IPS DF 4.7 (cell line): ENCODE measurements at regions not wholly inside any gene's neighbourhood (a gene's known extent, or its start where the extent isn't known, plus 50 kb on each side); places are given as distances from the start of the nearest gene placed in this dataset.
"Not testable (repeated sequence)": the region's sequence is repeated elsewhere in the genome, so short reads cannot be mapped to it uniquely, and the experiment has no call there.

Source experiments
- DNase-seq: peaks from one replicate; pipeline ENCODE4 v3.0.0-alpha.2; 2013; ENCODE audit warnings: low spot score; ENCODE audit errors: extremely low read depth

DNA sequence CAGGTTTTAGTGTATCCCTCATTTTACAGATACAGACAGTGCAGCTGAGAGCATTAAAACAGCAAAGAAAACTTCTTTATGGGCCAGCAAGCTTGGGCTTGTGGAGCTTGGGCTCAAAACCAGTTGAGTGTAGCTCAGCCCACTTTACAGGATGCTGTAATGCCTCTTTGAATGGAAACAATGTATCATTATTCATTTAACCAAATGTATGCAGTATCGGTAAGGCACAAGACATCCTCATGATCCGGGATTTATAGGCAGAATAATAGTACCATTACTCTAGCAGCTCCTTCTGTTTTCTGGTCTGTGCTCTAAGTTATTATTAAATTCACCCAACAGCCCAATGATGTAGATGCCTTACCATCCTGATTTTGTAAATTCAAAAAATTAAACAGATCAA, 575.1 kb upstream of the CDH7 start:
- DNase-seq = no peak

DNA sequence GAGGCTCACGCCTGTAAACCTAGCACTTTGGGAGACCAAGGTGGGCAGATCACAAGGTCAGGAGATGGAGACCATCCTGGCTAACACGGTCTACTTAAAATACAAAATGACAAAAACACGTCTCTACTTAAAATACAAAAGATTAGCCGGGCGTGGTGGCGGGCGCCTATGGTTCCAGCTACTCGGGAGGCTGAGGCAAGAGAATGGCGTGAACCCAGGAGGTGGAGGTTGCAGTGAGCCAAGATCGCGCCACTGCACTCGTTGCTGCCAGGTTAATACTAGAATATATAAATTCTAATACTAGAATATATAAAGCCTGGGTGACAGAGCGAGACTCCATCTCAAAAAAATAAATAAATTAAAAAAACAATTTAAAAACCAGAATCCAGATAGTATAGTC, 588.7 kb upstream of the CDH7 start:
- not testable (repeated sequence) for DNase-seq

DNA sequence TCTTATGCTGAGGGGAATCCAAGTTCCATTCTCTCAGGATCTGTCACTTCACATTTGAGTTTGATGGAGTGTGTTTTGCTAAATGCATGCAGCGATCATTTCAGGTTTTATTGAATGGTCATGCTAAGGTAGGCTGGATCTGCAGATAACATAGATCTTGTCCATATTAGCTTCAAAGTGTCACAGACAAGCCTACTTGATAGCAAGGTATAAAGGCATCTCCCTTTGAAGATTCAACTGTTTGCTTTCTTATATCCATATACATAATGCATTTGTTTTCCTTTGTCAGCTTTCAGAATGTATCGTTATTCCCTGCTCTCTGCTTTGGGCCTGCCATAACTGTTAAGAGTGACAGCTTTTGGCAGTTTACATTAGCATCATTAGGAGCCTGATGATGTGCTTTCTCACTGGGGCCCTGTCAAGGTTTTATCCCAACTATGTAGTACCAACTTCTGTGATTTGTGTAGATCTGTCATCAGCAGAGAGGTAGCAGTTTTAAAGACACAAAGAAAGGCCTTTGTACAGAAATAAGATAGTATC, 604.3 kb upstream of the CDH7 start:
- DNase-seq = no peak

DNA sequence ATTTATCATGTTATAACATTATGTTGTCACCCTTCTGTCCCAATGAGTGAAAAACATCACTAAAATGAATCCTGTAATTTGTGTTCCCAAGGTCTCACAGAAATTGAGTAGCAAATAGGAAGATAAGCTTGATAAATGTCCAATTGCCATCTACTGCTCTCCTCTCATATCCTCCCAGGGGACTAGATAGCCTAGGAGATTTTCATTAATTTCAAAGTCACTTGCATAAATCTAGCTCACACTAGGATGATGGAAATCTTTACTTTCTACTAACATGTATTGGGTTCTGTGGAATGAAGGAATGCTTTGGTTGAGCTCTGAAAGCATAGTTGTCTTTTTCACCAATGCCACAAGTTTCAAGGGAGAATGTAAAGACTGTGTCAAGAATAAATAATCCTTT, 605.5 kb upstream of the CDH7 start:
- DNase-seq = no peak

DNA sequence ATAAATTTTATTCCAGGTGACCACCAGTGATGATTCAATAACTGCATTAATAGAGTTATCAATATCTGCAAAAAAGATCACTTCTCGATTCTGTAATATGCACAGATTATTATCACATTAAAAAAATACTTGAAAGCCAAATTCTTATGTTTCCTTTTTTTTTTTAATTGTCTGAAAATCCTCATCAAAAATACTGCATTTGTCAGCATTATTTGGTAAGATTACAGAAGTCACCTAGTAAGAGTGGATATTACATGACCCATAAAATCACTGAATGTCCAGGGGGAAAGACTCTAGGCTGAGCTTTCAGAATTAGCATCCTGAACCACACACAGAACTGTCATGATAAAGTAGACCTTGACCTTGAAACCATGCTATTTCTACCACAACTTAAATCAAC, 617.2 kb upstream of the CDH7 start:
- no peak for DNase-seq

DNA sequence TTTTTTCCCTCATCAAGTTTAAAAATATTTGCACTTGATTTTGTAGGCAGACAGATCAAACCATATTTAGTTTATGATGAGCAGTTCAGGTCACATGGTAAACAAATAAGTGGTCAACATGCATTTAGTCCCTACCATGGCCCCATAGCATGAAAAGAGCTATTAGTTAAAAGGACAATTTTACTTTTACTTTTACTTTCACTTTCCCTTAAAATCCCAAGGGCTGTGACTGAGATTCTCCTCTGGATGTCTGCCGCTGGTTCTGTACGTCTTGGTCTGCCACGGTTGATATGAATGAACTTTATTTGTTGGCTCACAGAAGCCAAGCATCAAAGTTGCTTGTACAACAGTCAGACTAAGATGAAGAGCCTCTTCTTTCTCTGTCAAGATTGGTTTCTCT, 626.2 kb upstream of the CDH7 start:
- DNase-seq = no peak

DNA sequence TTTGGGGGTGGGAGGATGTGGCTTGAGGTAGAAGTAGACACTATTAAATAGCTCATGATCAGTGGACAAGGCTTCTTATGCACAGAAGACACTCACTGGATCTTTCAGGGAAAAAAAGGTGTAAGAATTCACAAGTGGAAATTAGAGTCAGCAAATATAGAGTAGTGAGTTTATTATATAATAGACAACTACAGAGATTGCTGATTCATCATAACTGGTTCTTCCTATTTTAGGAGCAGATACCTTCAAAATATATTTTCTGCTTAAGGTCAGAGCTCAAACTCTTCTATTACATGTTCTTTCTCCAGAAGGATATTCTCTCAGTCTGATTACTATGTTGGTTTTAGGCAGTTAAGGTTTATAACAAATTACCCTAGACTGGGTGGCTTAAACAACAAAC, 646.9 kb upstream of the CDH7 start:
- no peak for DNase-seq

DNA sequence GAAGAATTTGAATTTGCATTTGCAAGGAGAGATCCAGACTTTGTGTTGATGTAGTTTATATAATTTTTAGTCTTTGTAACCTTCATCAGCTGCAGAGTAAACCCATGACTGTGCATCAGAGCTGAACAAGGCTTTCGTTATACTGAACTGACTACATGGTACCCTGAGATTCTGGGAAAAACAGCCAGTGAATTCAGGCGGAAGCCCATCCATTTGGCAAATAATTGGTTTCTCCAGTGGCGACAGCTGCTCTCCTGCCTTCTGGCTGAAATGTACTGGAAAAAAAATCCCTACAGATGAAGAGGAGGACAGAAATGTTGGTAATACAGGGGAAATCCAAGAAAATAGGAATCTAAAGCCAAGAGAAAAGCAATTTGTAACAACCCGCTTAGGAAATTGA, 657.5 kb upstream of the CDH7 start:
- no peak for DNase-seq

DNA sequence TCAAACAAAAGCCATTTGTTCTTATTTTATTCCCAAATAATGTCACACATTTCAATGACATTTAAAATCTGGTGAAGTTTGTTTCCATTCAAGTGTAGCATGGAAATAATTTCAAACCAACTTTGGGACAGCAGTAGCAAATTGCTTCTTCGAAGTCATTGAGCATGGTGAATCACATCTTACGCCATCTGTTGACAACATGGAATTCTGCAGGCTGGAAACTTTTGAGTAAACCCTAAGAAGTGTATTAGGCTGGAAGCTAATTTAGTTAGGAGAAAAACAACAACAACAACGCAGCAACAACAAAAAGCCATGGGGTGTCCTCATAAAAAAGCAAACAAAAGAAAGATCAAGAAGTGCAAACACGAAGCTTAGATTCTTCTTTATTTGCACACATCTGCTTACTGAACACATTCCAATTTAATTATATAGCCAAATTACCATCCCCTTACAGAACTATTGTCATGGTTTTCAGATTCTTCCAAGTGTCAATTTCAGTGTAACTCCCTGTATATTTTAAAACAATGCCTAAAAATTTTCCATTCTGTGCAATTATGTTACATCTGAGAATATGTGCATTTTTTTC, 659.0 kb upstream of the CDH7 start:
- peak; percentile 36 for DNase-seq

DNA sequence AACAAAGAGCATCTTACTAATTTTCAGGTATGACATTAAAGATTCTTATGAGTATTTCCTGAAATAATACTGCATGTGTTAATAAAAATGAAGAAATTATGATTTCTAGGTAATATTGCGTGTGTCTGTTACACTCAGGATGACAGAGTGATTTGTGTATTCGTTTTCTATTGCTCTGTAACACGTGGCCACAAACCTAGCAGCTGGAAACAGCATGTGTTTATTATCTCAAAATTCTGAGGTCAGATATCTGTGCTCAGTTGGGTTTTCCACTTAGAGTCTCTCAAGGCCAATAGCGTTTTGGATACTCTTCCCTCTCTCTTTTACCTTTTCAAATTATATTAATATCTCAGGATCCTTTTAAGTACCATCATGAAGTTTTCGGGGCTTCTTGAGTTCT, 667.9 kb upstream of the CDH7 start:
- DNase-seq = no peak

DNA sequence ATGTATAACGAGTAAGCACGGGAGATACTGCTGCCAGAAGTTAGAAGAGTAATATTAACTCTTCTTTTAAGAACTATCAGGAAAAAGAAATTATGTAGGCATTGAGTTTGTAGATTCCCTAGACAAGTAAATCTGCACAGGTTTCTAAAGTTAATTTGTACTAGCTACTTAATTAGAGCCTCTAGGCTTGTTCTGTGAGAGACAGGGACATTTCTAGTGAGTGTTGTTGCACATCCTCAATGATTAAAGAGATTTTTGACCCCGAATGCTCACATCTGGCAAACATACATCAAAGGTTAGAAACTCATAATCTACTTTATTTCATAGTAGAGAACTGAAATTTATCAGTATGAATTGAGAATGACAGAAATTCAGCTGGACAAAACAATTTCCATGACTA, 669.0 kb upstream of the CDH7 start:
- DNase-seq = no peak

DNA sequence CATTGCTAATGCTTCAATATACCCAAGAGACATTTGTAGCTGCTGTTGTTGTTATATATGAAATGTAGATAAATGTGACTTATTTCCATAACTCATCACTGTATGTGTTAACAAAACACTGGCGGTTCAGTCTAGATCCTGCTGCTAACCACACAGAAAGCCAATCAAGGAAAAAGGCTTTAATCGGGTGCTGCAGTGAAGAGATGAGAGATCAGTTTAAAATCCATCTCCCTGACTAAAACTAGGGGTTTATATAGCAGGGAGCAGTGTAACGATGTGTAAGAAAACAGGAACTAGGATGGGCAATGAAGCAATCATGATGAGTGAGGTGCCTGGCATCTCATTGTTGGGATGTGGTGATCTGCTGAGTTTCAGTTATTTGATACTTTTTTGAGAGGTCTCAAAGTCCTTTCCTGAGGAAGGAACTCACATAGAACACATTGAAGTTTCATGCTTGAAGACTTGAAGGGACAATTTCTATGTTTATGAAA, 677.7 kb upstream of the CDH7 start:
- DNase-seq = no peak

DNA sequence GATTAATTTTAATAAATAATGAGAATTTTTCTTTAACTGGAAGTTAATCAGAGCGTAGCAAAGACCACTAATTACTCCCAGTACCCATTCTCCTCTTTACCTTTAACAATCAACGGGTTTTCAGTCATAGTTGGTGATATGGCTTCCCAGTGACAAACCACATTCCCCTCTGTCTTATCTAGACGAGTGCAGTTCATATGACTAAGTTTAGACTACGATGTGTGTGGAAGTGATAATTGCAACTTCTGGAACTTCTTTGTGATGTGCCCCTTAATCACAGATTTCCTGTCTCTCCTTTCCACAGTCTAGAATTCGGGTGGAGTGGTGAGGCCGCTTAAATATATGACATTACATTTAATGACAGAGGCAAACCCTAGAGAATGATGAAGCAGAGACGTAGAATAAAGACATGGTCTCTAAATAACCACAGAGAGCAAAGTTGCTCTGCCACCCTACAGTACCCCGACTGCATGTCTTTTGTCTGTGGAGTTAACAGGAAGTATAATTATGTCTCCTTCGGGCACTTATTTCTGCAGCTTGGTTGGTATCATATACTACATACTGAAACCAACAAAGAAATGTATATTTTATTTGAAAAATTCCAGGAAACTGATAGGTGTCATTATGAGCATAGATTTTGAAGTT, 693.3 kb upstream of the CDH7 start:
- no peak for DNase-seq

DNA sequence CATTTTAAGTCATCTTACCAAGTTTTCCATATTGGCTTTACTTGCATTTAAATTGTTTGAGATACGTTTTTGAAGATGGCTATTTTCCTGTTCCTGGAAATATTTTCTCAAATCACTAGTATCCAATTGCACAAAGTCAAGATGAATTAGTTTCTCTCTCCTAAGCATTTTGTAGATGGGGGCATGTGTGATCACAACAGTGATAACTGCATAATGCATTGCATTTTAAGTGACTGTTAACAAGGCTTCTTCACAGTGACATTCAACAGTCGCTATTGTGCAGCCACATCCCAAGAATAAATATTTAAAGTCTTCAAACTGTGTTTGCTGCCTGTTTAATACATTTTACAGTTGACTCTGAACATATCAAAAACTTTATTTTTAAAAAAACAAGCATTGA, 694.2 kb upstream of the CDH7 start:
- no peak for DNase-seq

DNA sequence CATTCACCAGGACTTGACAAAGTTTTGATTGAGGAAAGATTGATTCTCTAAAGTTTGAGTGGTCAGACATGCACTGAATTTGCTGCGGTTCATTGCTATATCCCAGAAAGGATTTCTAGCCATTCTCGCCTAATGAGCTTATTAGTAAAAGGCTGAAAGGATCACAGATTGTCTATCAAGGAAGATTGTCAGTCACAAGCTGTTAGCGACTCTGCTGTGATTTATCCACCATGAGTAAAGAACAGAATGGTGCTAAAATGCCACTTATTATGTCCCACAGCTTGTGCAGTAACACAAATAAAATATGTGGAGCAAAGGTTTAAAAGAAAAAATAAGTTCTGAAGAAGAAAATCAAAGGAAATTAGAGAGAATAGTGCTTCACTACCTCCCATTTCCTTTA, 701.2 kb upstream of the CDH7 start:
- no peak for DNase-seq

DNA sequence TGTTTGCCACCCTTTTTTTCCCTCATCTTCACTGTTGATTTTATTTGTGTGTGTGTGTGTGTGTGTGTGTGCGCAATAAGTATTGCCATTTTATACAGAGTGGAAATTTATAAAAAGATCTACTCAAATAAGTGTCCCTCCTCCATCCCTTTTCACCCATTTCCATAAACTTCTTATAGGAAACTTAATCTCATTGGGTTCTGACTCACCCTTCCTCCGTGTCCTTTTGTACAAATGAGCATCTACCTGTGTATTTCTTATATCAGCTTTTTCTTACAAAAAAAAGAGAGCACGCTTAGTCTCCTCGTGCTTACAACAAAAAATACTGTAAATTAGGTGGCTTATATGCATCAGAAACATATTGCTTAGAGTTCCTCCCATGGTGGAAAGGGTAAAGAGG, 711.2 kb upstream of the CDH7 start:
- DNase-seq = no peak

DNA sequence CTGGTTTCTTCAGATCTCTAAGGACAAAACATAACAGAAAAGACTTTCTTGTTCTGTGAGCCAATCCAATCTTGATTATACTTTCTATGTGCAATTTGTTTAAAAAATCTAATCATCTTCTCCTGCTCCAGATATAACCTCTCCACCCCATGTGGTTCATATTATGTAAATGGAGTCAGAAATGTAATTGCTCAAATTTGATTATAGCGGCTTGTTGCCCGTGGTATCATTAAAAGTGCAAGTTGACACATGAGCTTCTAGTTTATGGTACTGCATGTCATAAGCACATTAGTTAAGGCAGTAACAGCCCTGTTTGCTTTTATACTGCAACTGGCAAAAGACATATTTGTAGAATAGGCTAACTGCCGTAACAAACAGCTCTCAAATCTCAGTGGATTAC, 715.1 kb upstream of the CDH7 start:
- no peak for DNase-seq

DNA sequence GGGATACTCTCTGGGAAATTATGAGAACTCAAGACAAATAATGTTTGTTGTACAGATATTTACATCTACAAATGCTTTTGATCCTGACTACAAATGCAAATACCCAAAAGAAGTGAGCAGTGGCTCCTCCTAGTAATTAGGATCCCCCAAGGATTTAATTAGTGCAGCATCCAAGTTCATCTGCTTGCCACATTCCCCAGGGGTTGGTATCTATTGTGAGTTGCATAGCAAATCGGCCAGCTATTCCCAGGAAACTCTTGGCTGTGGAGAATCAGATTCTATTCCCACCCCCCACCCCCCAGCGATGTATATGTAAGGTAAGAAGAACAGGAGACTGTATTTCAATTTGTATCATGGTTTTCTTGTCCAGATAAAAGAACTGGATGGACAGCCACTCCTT, 725.1 kb upstream of the CDH7 start:
- no peak for DNase-seq

DNA sequence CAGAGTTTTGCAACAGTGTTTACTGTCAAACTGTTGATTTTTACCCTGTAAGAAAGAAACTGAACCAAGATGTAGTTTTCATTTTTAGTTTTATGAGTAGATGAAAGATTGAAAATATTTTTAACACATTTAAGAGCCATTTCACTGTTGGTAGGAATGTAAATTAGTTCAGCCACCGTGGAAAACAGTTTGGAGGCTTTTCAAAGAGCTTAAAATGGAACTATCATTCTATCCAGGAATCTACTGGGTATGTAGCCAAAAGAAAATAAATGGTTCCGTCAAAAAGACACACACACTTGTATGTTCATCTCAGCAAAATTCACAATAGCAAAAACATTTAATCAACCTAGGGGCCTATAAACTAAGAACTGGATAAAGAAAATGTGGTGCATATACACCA, 729.8 kb upstream of the CDH7 start:
- no peak for DNase-seq

DNA sequence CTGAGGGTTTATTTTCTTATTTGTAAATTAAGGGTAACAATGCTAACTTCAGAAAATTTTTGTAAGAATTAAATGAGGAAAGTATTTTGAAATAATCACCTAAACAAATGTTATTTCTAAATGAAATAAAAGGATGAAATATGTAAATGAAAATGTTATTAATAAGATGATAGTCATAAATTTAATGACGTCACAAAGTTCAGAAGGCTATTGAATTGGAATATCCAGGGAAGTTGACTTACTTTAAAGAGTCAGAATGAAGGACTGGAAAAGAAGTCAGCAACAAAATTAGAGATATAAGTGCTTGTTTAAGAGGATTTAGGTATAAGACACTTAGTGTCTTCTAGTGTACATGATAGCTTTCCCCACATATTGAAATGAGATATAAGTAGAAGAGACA, 732.6 kb upstream of the CDH7 start:
- no peak for DNase-seq

DNA sequence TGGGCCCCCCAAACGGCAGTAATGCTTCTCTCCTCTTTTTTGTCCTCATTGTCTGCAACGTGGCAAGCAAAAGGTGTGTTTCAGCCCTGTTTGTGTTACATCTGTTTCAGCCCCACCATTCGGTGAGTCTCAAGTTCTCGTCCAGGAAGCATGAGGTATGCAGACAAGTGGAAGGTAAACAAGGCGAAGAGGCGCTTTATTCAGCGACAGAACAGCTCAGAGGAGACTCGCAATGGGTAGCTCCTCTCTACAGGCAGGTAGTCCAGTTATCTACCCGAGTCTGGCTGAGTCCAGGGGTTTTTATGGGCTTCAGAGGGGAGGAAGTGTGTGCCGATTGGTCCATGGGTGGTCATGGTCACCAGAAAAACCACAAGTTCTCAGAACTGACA, 733.4 kb upstream of the CDH7 start:
- no peak for DNase-seq

DNA sequence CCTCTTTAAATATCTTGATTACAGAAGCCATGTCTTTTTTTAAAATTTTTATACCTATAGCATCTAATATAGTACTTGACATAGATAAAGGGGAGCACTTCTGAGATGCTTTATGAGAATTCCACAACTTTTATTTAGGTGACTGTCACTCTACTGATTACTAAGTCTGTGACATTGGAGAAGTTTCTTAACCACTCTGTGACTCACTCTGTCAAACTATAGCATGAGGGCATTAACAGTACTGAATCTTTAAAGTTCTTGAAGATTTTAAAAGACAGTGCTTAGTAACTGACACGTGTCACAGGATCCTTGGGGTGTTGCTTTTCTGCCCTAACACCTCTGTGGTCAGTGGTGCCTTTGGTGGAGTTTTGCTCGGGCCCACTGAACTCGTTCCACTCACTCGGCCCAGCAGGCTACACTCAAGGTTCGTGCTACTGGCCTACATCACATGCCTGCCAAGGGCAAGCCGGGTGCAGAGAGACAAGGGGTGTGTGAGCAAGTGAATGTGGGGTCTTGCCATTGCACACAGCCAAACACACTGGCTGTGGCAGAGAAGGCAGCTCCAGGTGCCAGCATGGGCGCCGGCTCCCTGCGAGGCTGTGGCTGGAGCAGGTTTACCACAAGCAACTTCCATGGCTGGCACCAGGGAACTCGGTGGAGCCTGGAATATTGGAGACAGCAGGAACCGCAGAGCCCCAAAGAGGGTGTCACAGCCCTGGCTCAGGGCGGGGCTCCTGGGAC, 734.0 kb upstream of the CDH7 start:
- DNase-seq = no peak

DNA sequence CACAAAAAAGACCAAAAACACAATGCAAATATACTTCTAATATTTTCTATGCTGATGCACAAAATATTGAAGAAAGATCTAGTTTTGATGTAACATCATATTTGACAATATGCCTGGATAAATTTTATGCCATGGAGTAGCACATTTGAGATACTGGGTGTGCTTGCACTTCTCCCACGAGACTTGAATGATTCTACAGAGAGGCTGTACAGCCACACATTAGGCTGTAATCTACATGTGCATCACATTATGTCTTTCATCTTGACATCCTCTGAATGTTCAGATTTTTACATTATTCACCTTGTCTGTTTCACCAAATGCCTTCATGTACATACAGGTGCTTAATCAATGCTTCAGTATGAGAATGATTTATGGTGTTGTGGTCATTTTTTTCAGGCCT, 756.4 kb upstream of the CDH7 start:
- DNase-seq = no peak
